PC-9 (cell line): ENCODE measurements at regions not wholly inside any gene's neighbourhood (a gene's known extent, or its start where the extent isn't known, plus 50 kb on each side); places are given as distances from the start of the nearest gene placed in this dataset.

Experiments used
- BruUV-seq: library from RNA; stranded (reverse); fragments of 400-500 nt; replicated peaks from 2 replicates; lab custom pipeline; 2021; lab: Mats Ljungman, UMichigan
- CTCF ChIA-PET: fragments of 300-600 bp; sonication (Branson Sonifier 250); formaldehyde crosslinking; loops from one replicate; lab custom pipeline; 2022; ENCODE audit warnings: antibody characterized with exemption; lab: Charles Lee
- POLR2A ChIA-PET: fragments of 300-600 bp; sonication (Branson Sonifier 250); formaldehyde crosslinking; loops from one replicate; lab custom pipeline; 2022; ENCODE audit warnings: antibody characterized with exemption; ENCODE audit not compliant: unreplicated experiment; lab: Charles Lee
- DNase-seq, 2 experiments: peaks; one replicate each; pipeline versions ENCODE4 v3.0.0 to v3.0.0-alpha.2; 2015 to 2022; ENCODE audit warnings: mixed read lengths in 1 of 2
- H2AFZ ChIP-seq: fragments of 200-600 bp; sonication (generic); 2 replicates; pipeline ENCODE4 v1.8.1; 2017; ENCODE audit warnings: antibody characterized with exemption
- H3F3A ChIP-seq: fragments of 200-600 bp; sonication (generic); 2 replicates; pipeline ENCODE4 v1.8.1; 2017; ENCODE audit warnings: antibody characterized with exemption, mild to moderate bottlenecking, low read depth; ENCODE audit not compliant: insufficient read depth
- H3K27ac ChIP-seq: fragments of 200-600 bp; sonication (generic); 2 replicates; pipeline ENCODE4 v1.6.1; 2016; ENCODE audit warnings: mixed run types
- H3K27me3 ChIP-seq: fragments of 200-600 bp; sonication (generic); 2 replicates; pipeline ENCODE4 v1.6.1; 2016; ENCODE audit warnings: low read depth, mixed run types; ENCODE audit not compliant: insufficient read depth
- H3K36me3 ChIP-seq: fragments of 200-600 bp; sonication (generic); 2 replicates; pipeline ENCODE4 v1.6.1; 2016; ENCODE audit warnings: low read depth, mixed run types
- H3K4me1 ChIP-seq: fragments of 200-600 bp; sonication (generic); replicated peaks from 2 replicates; pipeline ENCODE4 v1.6.1; 2016; ENCODE audit warnings: mixed run types; ENCODE audit not compliant: insufficient read depth
- H3K4me2 ChIP-seq: fragments of 200-600 bp; sonication (generic); 2 replicates; pipeline ENCODE4 v1.6.1; 2017; ENCODE audit warnings: mixed run types
- H3K4me3 ChIP-seq: fragments of 200-600 bp; sonication (generic); 2 replicates; pipeline ENCODE4 v1.6.1; 2016; ENCODE audit warnings: mixed run types
- H3K79me2 ChIP-seq: fragments of 200-600 bp; sonication (generic); 2 replicates; pipeline ENCODE4 v1.6.1; 2017; ENCODE audit warnings: low read depth, mixed run types
- H3K9me2 ChIP-seq: fragments of 200-600 bp; sonication (generic); 2 replicates; pipeline ENCODE4 v1.8.1; 2017; ENCODE audit warnings: mild to moderate bottlenecking; ENCODE audit not compliant: insufficient read depth
- H3K9me3 ChIP-seq: fragments of 200-600 bp; sonication (generic); 2 replicates; pipeline ENCODE4 v1.8.1; 2016; ENCODE audit warnings: low read depth; ENCODE audit not compliant: insufficient read depth
- H4K20me1 ChIP-seq: fragments of 200-600 bp; sonication (generic); 2 replicates; pipeline ENCODE4 v1.8.1; 2017; ENCODE audit not compliant: insufficient read depth
- CTCF ChIP-seq: fragments of 200-600 bp; sonication (generic); conservative IDR thresholded peaks from 2 replicates; pipeline ENCODE4 v1.6.1; 2017; ENCODE audit warnings: mixed run types, antibody characterized with exemption, mild to moderate bottlenecking, moderate library complexity
- EZH2 ChIP-seq: fragments of 200-600 bp; sonication (generic); IDR thresholded peaks from 2 replicates; pipeline ENCODE4 v1.8.0; 2017; ENCODE audit warnings: antibody characterized with exemption, low read depth
- intact Hi-C: fragments of 100-400 bp; cut with micrococcal nuclease; formaldehyde crosslinking; loops from one replicate; pipeline ENCODE4 v1.10.0; 2022; ENCODE audit not compliant: unreplicated experiment

DNA sequence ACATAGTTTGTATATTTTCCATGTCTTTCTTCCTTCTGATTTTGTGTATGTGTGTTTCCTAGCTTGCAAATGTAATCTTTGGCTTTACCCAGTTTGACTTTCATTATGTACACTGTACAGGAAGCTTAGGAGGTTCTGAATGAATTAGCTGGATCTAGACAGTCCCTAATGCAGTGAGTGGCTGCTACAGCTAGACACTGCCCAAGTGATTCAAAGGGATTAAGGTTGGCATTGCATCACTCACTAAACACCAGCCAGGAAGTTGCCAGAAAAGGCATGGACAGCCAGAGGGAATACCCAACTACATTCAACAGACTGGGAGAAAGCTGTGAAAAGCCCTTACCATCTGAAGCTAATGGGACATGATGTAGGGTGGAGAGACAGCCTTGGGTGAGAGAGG is 316.0 kb upstream of the MEX3C start:
- Histone ChIP-seq H3K79me2 (no peaks in the 10 kb centered on the region), H3K4me3 (no peak overlapping the region), H3F3A (no peaks in the 10 kb centered on the region), H3K9me3 (no peaks in the 10 kb centered on the region), H3K4me2 (peak overlapping the region; percentile 4; the same call in 1 of the 2 replicates), H4K20me1 (no peaks in the 10 kb centered on the region), H3K27ac (no peak overlapping the region), H3K4me1 (peaks cover 11% of the 10 kb centered on the region), H3K27me3 (no peaks in the 10 kb centered on the region), H2AFZ (peak overlapping the region; percentile 53; the same call in 1 of the 2 replicates), H3K36me3 (no peaks in the 10 kb centered on the region), H3K9me2 (no peaks in the 10 kb centered on the region)
- ChIA-PET POLR2A (no interaction called here), CTCF (no interaction called here)
- DNase-seq, result no peak
- TF ChIP-seq EZH2 (no peak), CTCF (no peak)
- intact Hi-C loops, result no loop called here
- no TSS peak for BruUV-seq

DNA sequence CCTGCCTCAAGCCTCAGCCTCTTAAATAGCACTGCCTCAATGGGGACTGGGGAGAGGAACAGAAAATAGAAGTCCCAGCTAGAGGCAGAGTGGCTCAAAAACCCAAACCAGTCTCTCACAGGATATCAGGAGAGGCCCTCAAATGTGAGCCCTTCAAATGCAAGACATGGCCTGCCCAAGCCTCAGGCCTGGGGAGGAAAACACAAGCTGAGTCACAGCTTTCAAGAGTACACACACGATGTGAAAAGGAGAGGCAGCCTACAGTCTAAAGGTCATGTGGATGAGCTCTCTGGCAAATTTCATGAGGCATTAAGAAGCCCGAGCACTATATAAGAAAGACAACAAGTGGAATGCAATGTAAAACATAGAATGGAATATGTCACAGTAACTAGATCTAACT is 316.6 kb upstream of the MEX3C start:
- no TSS peak for BruUV-seq
- Histone ChIP-seq H4K20me1 (no peaks in the 10 kb centered on the region), H3F3A (no peaks in the 10 kb centered on the region), H3K27ac (no peak overlapping the region), H3K79me2 (no peaks in the 10 kb centered on the region), H3K36me3 (no peaks in the 10 kb centered on the region), H3K9me2 (no peaks in the 10 kb centered on the region), H3K9me3 (no peaks in the 10 kb centered on the region), H3K4me2 (peak overlapping the region; percentile 4; the same call in 1 of the 2 replicates), H2AFZ (0 out of 2 replicates have a peak overlapping the region, but pooled peaks have one; percentile 53), H3K27me3 (no peaks in the 10 kb centered on the region), H3K4me3 (no peak overlapping the region), H3K4me1 (peaks cover 11% of the 10 kb centered on the region)
- CTCF ChIA-PET, result no interaction called here
- intact Hi-C loops, result no loop called here
- DNase-seq, result no peak
- TF ChIP-seq EZH2 (no peak), CTCF (no peak)
- POLR2A ChIA-PET, result no interaction called here

DNA sequence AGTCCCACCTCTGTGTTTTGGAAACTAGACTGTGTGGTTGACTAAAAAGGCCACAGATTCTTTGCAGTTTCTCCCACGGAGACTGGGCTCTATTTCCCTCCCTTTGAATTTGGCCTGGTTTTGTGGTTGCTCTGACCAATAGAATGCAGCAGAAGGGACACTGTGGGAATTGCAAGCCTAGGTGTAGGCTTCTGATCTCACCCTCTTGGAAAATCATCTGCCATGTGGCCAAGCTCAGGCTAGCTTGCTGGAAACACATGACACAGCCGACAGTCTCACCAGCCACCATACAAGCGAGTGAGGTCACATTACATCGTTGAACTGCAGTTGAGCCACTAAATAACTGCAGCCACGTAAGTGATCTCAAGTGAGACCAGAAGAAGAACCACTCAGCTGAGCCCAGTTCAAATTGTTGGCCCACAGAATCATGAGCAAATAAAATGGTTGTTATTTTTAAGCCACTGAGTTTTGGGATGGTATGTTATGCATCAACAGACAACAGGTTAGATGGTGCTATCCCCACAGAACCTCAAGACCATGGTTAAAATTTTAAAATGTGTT is 319.1 kb upstream of the MEX3C start:
- no peak overlapping the region for H3K4me2 ChIP-seq
- H3K4me1 ChIP-seq, result peaks cover 11% of the 10 kb centered on the region
- POLR2A ChIA-PET, result no interaction called here
- no peaks in the 10 kb centered on the region for H3F3A ChIP-seq
- CTCF ChIA-PET, result no interaction called here
- intact Hi-C loops, result no loop called here
- no peak overlapping the region for H3K4me3 ChIP-seq
- no peaks in the 10 kb centered on the region for H3K27me3 ChIP-seq
- H4K20me1 ChIP-seq, result no peaks in the 10 kb centered on the region
- no peak for DNase-seq
- no peaks in the 10 kb centered on the region for H3K79me2 ChIP-seq
- BruUV-seq, result no TSS peak
- no peaks in the 10 kb centered on the region for H3K9me3 ChIP-seq
- no peaks in the 10 kb centered on the region for H3K36me3 ChIP-seq
- no peak overlapping the region for H3K27ac ChIP-seq
- no peak overlapping the region for H2AFZ ChIP-seq
- no peaks in the 10 kb centered on the region for H3K9me2 ChIP-seq
- TF ChIP-seq CTCF (no peak), EZH2 (no peak)
